B cell (primary cell): ENCODE measurements at regions not wholly inside any gene's neighbourhood (a gene's known extent, or its start where the extent isn't known, plus 50 kb on each side); places are given as distances from the start of the nearest gene placed in this dataset.
"Not testable (repeated sequence)": the region's sequence is repeated elsewhere in the genome, so short reads cannot be mapped to it uniquely, and the experiment has no call there.

Source experiments
- ATAC-seq: fragments of 200-7000 bp; cut with Tn5 transposase; one replicate; pipeline ENCODE4 v1.10.0; 2021; ENCODE audit warnings: low read depth, mild to moderate bottlenecking, moderate number of reproducible peaks, moderate library complexity
- CTCF ChIA-PET: fragments of 350-600 bp; sonication (Branson Sonifier 250); formaldehyde crosslinking; loops from one replicate; lab custom pipeline; 2021; ENCODE audit warnings: antibody characterized with exemption, inconsistent platforms; lab: Charles Lee
- POLR2A ChIA-PET: fragments of 350-600 bp; sonication (Branson Sonifier 250); formaldehyde crosslinking; loops from one replicate; lab custom pipeline; 2021; ENCODE audit warnings: antibody characterized with exemption; lab: Charles Lee
- DNase-seq: peaks from one replicate; pipeline ENCODE4 v3.0.0; 2013
- H2AFZ ChIP-seq: 2 replicates; pipeline ENCODE4 v1.6.1; 2012; ENCODE audit warnings: mild to moderate bottlenecking, low read depth, low read length; ENCODE audit not compliant: insufficient read depth, poor library complexity, severe bottlenecking
- H3K27ac ChIP-seq, 2 donors: 1 replicate in 1 of 2; 2 replicates in 1 of 2; pipeline ENCODE4 v1.5.1; 2012 to 2013; ENCODE audit warnings: low read length in 2 of 2, mild to moderate bottlenecking in 2 of 2, moderate library complexity in 1 of 2
- H3K27me3 ChIP-seq, 4 experiments: fragments of 200-600 bp in 1 of 4; sonication (generic) in 1 of 4; replicated peaks in 1 of 4; 1 replicate in 2 of 4; 2 replicates in 2 of 4; pipeline versions ENCODE4 v1.6.1 to v1.7.0; 2013 to 2016; ENCODE audit warnings: low read length in 3 of 4, mild to moderate bottlenecking in 2 of 4, mixed read lengths in 1 of 4, moderate library complexity in 1 of 4; ENCODE audit not compliant: insufficient read depth in 4 of 4, control insufficient read depth in 3 of 4; ENCODE audit errors: control extremely low read depth in 1 of 4
- H3K36me3 ChIP-seq, 2 experiments: replicated peaks in 1 of 2; 1 replicate in 1 of 2; 2 replicates in 1 of 2; pipeline versions ENCODE4 v1.6.1 to v1.7.1; 2013; ENCODE audit warnings: low read length in 1 of 2; ENCODE audit not compliant: insufficient read depth in 2 of 2, control insufficient read depth in 1 of 2; ENCODE audit errors: control extremely low read depth in 1 of 2, extremely low read depth in 1 of 2
- H3K4me1 ChIP-seq, 2 donors: fragments of 200-600 bp in 1 of 2; sonication (generic) in 1 of 2; 1 replicate in 1 of 2; 2 replicates in 1 of 2; pipeline versions ENCODE4 v1.5.1 to v1.6.1; 2013 to 2017; ENCODE audit warnings: low read length in 2 of 2; ENCODE audit not compliant: control insufficient read depth in 2 of 2, insufficient read depth in 2 of 2
- H3K4me2 ChIP-seq: replicated peaks from 2 replicates; pipeline ENCODE3; 2012; ENCODE audit warnings: mild to moderate bottlenecking, low read depth, low read length; ENCODE audit not compliant: poor library complexity, severe bottlenecking
- H3K4me3 ChIP-seq, 5 experiments: fragments of 200-600 bp in 1 of 5; sonication (generic) in 1 of 5; 1 replicate in 3 of 5; 2 replicates in 2 of 5; pipeline versions ENCODE4 v1.5.1 to v1.7.0; 2011 to 2016; ENCODE audit warnings: low read length in 4 of 5, mild to moderate bottlenecking in 4 of 5, low read depth in 2 of 5, control low read depth in 1 of 5, moderate library complexity in 1 of 5; ENCODE audit not compliant: insufficient read depth in 1 of 5; ENCODE audit errors: control extremely low read depth in 1 of 5, extremely low read depth in 1 of 5
- H3K79me2 ChIP-seq: fragments of 200-600 bp; sonication (generic); one replicate; pipeline ENCODE4 v1.6.0; 2016; ENCODE audit warnings: low read length; ENCODE audit not compliant: control insufficient read depth, insufficient read depth
- H3K9ac ChIP-seq: fragments of 200-600 bp; sonication (generic); 2 replicates; pipeline ENCODE4 v1.6.1; 2017; ENCODE audit warnings: mild to moderate bottlenecking, low read length, moderate library complexity
- H3K9me3 ChIP-seq, 3 donors: one replicate each; pipeline versions ENCODE4 v1.6.1 to v1.7.1; 2013; ENCODE audit warnings: low read length in 2 of 3; ENCODE audit not compliant: control insufficient read depth in 2 of 3, insufficient read depth in 1 of 3; ENCODE audit errors: control extremely low read depth in 1 of 3
- H4K20me1 ChIP-seq: 2 replicates; pipeline ENCODE4 v1.6.0; 2012; ENCODE audit warnings: mild to moderate bottlenecking, low read length; ENCODE audit not compliant: insufficient read depth, control insufficient read depth, poor library complexity, severe bottlenecking
- H3K27ac Mint-ChIP-seq: one replicate; pipeline ENCODE4 v1.8.0; 2021; ENCODE audit warnings: mixed read lengths
- H3K27me3 Mint-ChIP-seq: one replicate; pipeline ENCODE4 v1.8.0; 2021; ENCODE audit warnings: mixed read lengths
- H3K4me1 Mint-ChIP-seq: one replicate; pipeline ENCODE4 v1.8.0; 2021; ENCODE audit warnings: mixed read lengths
- H3K4me3 Mint-ChIP-seq: one replicate; pipeline ENCODE4 v1.8.0; 2021; ENCODE audit warnings: mixed read lengths
- H3K9me3 Mint-ChIP-seq: one replicate; pipeline ENCODE4 v1.8.0; 2022; ENCODE audit warnings: mixed read lengths; ENCODE audit not compliant: insufficient read depth
- EZH2 ChIP-seq: IDR thresholded peaks from 2 replicates; pipeline ENCODE4 v1.6.1; 2012; ENCODE audit warnings: borderline replicate concordance, low read depth, mild to moderate bottlenecking, moderate library complexity, low read length; ENCODE audit not compliant: insufficient read depth, poor library complexity, severe bottlenecking
- WGBS: methylation state at CpG from one replicate; pipeline ENCODE4 v1.1.5; 2013; ENCODE audit warnings: missing lambda C conversion rate; ENCODE audit not compliant: insufficient coverage; 5-methylcytosine and 5-hydroxymethylcytosine counted together
- intact Hi-C: fragments of 100-400 bp; cut with micrococcal nuclease; formaldehyde crosslinking; loops from one replicate; pipeline ENCODE4 v1.10.0; 2022
- TF ChIP-seq, protein P1 (sequence below): fragments of 200-600 bp; IDR thresholded peaks from one replicate; pipeline ENCODE4 v1.8.0; 2022; ENCODE audit warnings: antibody characterized with exemption, mild to moderate bottlenecking

DNA sequence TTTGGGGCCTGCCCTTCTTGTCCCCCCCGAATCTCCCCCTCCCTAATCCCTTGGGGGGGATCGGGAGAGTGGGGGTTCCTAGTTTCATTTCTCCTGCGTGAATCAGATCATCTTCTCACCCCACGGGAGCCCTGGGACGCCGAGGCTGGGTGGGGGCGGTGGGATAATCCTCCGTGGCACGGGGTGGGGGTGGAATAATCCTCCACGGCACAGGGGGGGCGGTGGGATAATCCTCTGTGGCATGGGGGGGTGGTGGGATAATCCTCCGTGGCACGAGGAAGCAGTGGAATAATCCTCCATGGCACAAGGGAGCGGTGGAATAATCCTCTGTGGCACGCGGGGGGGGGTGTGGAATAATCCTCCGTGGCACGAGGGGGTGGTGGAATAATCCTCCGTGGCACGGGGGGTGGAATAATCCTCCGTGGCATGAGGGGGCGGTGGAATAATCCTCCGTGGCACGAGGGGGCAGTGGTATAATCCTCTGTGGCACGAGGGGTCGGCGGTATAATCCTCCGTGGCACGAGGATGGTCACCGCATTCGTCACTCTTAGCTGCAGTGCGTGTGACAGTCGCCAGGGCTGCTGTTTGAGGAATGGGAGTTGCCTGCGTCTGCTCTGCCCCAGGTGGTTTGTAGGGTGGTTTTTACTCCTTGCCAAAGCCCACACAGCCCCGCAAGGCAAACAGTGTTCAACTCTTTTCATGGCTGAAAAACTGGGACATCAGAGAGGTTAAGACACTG lies 156.9 kb downstream of the LAT start:
- ChIA-PET CTCF (no interaction called here), POLR2A (no interaction called here)
- H3K27me3 ChIP-seq: no peaks in the 10 kb centered on the region
- no peak for DNase-seq
- Mint-ChIP-seq H3K4me3 (no peak overlapping the region), H3K27me3 (no peaks in the 10 kb centered on the region), H3K4me1 (no peaks in the 10 kb centered on the region), H3K27ac (no peak overlapping the region), H3K9me3 (no peaks in the 10 kb centered on the region)
- H3K79me2 ChIP-seq: no peaks in the 10 kb centered on the region
- no peak overlapping the region for H3K27ac ChIP-seq
- intact Hi-C loops: no loop called here
- peaks cover 0 to 3% of the 10 kb centered on the region in 2 experiments for H3K36me3 ChIP-seq
- ATAC-seq: no peak
- H3K4me2 ChIP-seq: no peak overlapping the region
- H2AFZ ChIP-seq: no peak overlapping the region
- no peaks in the 10 kb centered on the region for H3K9me3 ChIP-seq
- TF ChIP-seq, protein P1, sequence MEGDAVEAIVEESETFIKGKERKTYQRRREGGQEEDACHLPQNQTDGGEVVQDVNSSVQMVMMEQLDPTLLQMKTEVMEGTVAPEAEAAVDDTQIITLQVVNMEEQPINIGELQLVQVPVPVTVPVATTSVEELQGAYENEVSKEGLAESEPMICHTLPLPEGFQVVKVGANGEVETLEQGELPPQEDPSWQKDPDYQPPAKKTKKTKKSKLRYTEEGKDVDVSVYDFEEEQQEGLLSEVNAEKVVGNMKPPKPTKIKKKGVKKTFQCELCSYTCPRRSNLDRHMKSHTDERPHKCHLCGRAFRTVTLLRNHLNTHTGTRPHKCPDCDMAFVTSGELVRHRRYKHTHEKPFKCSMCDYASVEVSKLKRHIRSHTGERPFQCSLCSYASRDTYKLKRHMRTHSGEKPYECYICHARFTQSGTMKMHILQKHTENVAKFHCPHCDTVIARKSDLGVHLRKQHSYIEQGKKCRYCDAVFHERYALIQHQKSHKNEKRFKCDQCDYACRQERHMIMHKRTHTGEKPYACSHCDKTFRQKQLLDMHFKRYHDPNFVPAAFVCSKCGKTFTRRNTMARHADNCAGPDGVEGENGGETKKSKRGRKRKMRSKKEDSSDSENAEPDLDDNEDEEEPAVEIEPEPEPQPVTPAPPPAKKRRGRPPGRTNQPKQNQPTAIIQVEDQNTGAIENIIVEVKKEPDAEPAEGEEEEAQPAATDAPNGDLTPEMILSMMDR: no peak
- no peak for TF ChIP-seq EZH2
- no peak overlapping the region for H3K4me3 ChIP-seq
- H3K9ac ChIP-seq: no peak overlapping the region
- no peaks in the 10 kb centered on the region for H4K20me1 ChIP-seq
- H3K4me1 ChIP-seq: no peaks in the 10 kb centered on the region
- 93% methylated on average over 15 of the region's 35 CpGs for WGBS

DNA sequence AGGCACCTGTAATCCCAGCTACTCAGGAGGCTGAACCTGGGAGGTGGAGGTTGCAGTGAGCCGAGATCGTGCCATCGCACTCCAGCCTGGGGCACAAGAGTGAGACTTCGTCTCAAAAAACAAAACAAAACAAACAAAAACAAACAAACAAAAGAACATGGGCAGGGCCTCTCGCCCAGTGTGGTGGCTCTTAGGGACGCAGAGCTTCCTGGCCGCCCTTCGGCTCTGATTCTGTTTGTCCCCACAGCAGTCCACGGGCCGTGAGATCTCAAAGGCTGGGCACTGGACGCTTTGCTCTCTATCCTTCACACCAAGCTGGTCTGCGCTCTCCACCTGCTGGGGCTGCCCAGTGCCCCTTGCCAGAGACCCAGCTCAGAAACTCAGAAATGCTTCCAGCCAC lies 156.3 kb downstream of the LAT start:
- POLR2A ChIA-PET, H2AFZ ChIP-seq, H3K4me1 ChIP-seq, H3K79me2 ChIP-seq, intact Hi-C loops, H3K27ac Mint-ChIP-seq, CTCF ChIA-PET, H3K9me3 Mint-ChIP-seq, H3K27me3 Mint-ChIP-seq, H3K9me3 ChIP-seq, H3K36me3 ChIP-seq, H3K4me1 Mint-ChIP-seq, DNase-seq, H3K27me3 ChIP-seq, H3K9ac ChIP-seq, ATAC-seq, H3K4me3 Mint-ChIP-seq, H3K4me2 ChIP-seq, H4K20me1 ChIP-seq, H3K27ac ChIP-seq, H3K4me3 ChIP-seq: not testable (repeated sequence)
- over 99% methylated on average over 8 of the region's 12 CpGs for WGBS

DNA sequence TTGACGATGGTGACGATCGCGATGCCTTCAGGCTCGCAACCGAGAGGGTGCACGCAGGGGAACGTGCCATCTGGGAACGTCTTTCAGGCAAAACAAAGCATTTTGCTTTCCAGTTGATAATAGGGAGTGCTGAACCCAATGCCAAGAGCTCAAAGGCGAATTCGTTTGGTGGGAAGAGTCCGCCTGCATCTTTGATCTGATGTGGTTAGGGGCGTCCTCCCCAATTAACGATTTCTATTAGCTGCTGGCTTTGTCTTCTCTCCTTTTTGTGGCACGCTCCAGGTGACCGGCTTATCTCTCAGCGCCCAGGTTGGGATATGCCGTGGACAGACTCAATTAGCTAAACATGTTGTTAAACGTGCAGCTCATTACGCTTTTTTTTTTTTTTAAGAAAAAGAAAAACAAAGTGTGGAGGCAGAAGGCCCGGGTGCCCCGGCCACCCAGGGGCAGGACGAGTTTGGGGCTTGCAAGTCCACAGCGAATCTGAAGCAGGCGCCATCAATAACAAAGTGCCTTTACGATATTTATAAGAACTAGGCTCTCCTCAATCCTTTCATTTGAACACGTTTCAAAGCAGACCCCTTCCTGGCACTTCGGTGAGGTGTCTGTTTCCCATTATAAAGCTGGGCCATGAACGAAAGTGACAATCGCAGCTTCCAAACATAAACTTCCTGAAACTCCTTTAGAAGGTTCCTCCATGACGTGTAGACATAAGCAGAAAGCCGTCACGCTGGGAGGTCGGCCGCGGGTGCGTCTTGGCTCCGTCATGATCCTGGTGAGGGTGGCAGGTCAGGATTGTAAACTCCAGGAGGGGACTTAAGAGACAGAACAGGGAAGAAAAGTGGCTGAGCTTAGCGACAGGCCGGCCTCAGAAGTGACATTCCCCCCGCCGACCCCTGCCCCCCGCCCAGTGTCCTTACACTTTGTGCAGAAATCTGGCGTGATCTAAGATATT lies 155.3 kb downstream of the LAT start:
- WGBS: 95% methylated on average over 25 of the region's 44 CpGs
- H3K4me2 ChIP-seq, H3K4me3 Mint-ChIP-seq, H3K36me3 ChIP-seq, H3K27ac ChIP-seq, DNase-seq, H3K9me3 ChIP-seq, H4K20me1 ChIP-seq, H2AFZ ChIP-seq, intact Hi-C loops, H3K27ac Mint-ChIP-seq, ATAC-seq, H3K4me3 ChIP-seq, H3K27me3 Mint-ChIP-seq, H3K4me1 Mint-ChIP-seq, POLR2A ChIA-PET, H3K79me2 ChIP-seq, H3K9me3 Mint-ChIP-seq, H3K27me3 ChIP-seq, H3K4me1 ChIP-seq, H3K9ac ChIP-seq: not testable (repeated sequence)
- CTCF ChIA-PET: interaction anchor here (0.6 kb wide), 1 partner anchor 259 kb away, joined by 3 read pairs; no protein-coding TSS in a partner anchor
